WTC11 (cell line): ENCODE measurements at regions not wholly inside any gene's neighbourhood (a gene's known extent, or its start where the extent isn't known, plus 50 kb on each side); places are given as distances from the start of the nearest gene placed in this dataset.

Experiments used
- ATAC-seq: fragments of 200-7000 bp; cut with Tn5 transposase; 2 replicates; pipeline ENCODE4 v1.10.0; 2021; ENCODE audit warnings: mild to moderate bottlenecking, moderate library complexity
- CTCF ChIA-PET: fragments of 300-600 bp; sonication (Branson Sonifier 250); formaldehyde crosslinking; loops from one replicate; lab custom pipeline; 2021; ENCODE audit warnings: antibody characterized with exemption; lab: Charles Lee
- POLR2A ChIA-PET: fragments of 350-600 bp; sonication (Branson Sonifier 250); formaldehyde crosslinking; loops from one replicate; lab custom pipeline; 2021; ENCODE audit warnings: antibody characterized with exemption; lab: Charles Lee
- DNase-seq: peaks from one replicate; pipeline ENCODE4 v3.0.0; 2021; ENCODE audit warnings: low spot score
- H3K27ac Mint-ChIP-seq: 2 replicates; pipeline ENCODE4 v1.8.0; 2021; ENCODE audit warnings: mixed read lengths
- H3K27me3 Mint-ChIP-seq: 2 replicates; pipeline ENCODE4 v1.8.0; 2021; ENCODE audit warnings: low read depth, mild to moderate bottlenecking, moderate library complexity, mixed read lengths
- H3K36me3 Mint-ChIP-seq: 2 replicates; pipeline ENCODE4 v1.8.0; 2021; ENCODE audit warnings: mixed read lengths
- H3K4me1 Mint-ChIP-seq: 2 replicates; pipeline ENCODE4 v1.8.0; 2022; ENCODE audit warnings: mixed read lengths
- H3K4me3 Mint-ChIP-seq: 2 replicates; pipeline ENCODE4 v1.8.0; 2021; ENCODE audit warnings: mild to moderate bottlenecking, moderate library complexity, mixed read lengths
- H3K9me3 Mint-ChIP-seq: 2 replicates; pipeline ENCODE4 v1.8.0; 2021; ENCODE audit warnings: mixed read lengths
- CBFB ChIP-seq: sonication (generic); formaldehyde crosslinking; IDR thresholded peaks from 2 replicates; pipeline ENCODE4 v1.8.1; 2022; ENCODE audit warnings: mild to moderate bottlenecking, low read depth, missing genetic modification reagents
- EMX1 ChIP-seq: fragments of 250-450 bp; sonication (Bioruptor Pico); IDR thresholded peaks from 2 replicates; pipeline ENCODE4 v1.8.0; 2021; ENCODE audit warnings: mild to moderate bottlenecking
- ESRRA ChIP-seq: sonication (generic); formaldehyde crosslinking; IDR thresholded peaks from 2 replicates; pipeline ENCODE4 v1.8.1; 2022; ENCODE audit warnings: mild to moderate bottlenecking, missing genetic modification reagents, borderline replicate concordance
- MLX ChIP-seq: sonication (generic); formaldehyde crosslinking; IDR thresholded peaks from 2 replicates; pipeline ENCODE4 v1.8.1; 2023; ENCODE audit warnings: mild to moderate bottlenecking, missing genetic modification reagents, moderate library complexity
- MXD4 ChIP-seq: fragments of 250-450 bp; sonication (Bioruptor Pico); IDR thresholded peaks from 2 replicates; pipeline ENCODE4 v1.8.0; 2021; ENCODE audit warnings: mild to moderate bottlenecking, moderate library complexity, borderline replicate concordance
- NR1H2 ChIP-seq: sonication (generic); formaldehyde crosslinking; IDR thresholded peaks from 2 replicates; pipeline ENCODE4 v1.9.0; 2021; ENCODE audit warnings: mild to moderate bottlenecking, moderate library complexity, missing genetic modification reagents
- RELA ChIP-seq: sonication (generic); formaldehyde crosslinking; IDR thresholded peaks from 2 replicates; pipeline ENCODE4 v1.8.1; 2022; ENCODE audit warnings: missing genetic modification reagents, mild to moderate bottlenecking, borderline replicate concordance
- ZNF121 ChIP-seq: sonication (generic); formaldehyde crosslinking; IDR thresholded peaks from 2 replicates; pipeline ENCODE4 v1.8.0; 2023; ENCODE audit warnings: missing genetic modification reagents
- ZNF232 ChIP-seq: sonication (generic); formaldehyde crosslinking; IDR thresholded peaks from 2 replicates; pipeline ENCODE4 v1.8.0; 2022; ENCODE audit warnings: mild to moderate bottlenecking, missing genetic modification reagents
- ZNF532 ChIP-seq: fragments of 250-450 bp; sonication (Bioruptor Pico); IDR thresholded peaks from 2 replicates; pipeline ENCODE4 v1.9.0; 2021; ENCODE audit warnings: mild to moderate bottlenecking, borderline replicate concordance
- TF ChIP-seq, protein P1 (sequence below): fragments of 200-600 bp; IDR thresholded peaks from 2 replicates; pipeline ENCODE4 v1.8.0; 2022; ENCODE audit warnings: antibody characterized with exemption
- TF ChIP-seq, protein P2 (sequence below): fragments of 250-450 bp; sonication (Bioruptor Pico); IDR thresholded peaks from 2 replicates; pipeline ENCODE4 v1.9.0; 2021; ENCODE audit warnings: moderate library complexity, mild to moderate bottlenecking, inconsistent platforms, borderline replicate concordance
- TF ChIP-seq, protein P3 (sequence below): sonication (generic); formaldehyde crosslinking; IDR thresholded peaks from 2 replicates; pipeline ENCODE4 v1.8.0; 2023; ENCODE audit warnings: missing genetic modification reagents
- TF ChIP-seq, protein P4 (sequence below): fragments of 250-450 bp; sonication (Bioruptor Pico); IDR thresholded peaks from 2 replicates; pipeline ENCODE4 v1.9.0; 2021; ENCODE audit warnings: mild to moderate bottlenecking
- TF ChIP-seq, protein P5 (sequence below): sonication (generic); formaldehyde crosslinking; IDR thresholded peaks from 2 replicates; pipeline ENCODE4 v1.8.1; 2022; ENCODE audit warnings: low read depth, mild to moderate bottlenecking, moderate library complexity, missing genetic modification reagents, borderline replicate concordance

GRCh38 chr12:5102806-5103205 is 59.1 kb downstream of the KCNA5 start:
- Mint-ChIP-seq H3K27ac (no peak overlapping the region), H3K4me3 (no peak overlapping the region), H3K27me3 (no peaks in the 10 kb centered on the region; the same call in 1 of the 2 replicates), H3K36me3 (peaks cover 3% of the 10 kb centered on the region; the same call in 1 of the 2 replicates), H3K4me1 (no peaks in the 10 kb centered on the region), H3K9me3 (peaks cover 16% of the 10 kb centered on the region)
- ChIA-PET POLR2A (no interaction called here), CTCF (no interaction called here)
- TF ChIP-seq RELA: no peak
- ATAC-seq (no peak), DNase-seq (no peak)

DNA sequence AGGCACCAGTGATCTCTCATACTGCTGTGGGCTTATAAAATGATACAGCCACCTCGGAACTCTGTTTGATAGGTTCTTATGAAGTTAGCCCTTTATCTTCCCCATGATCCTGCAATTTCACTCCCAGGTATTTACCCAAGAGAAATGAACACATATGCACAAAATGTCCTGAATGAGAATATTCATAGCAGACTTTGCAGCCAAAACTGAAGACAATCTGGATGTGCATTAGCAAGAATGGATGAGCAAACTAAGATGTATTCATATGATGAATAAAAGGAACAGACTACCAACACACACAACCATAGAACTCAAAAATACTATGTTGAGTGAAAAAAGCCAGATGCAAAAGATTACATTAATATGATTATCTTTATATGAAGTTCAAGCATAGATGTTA is 66.7 kb downstream of the KCNA5 start:
- H3K9me3 Mint-ChIP-seq: peaks cover 19% of the 10 kb centered on the region
- TF ChIP-seq, protein P1, sequence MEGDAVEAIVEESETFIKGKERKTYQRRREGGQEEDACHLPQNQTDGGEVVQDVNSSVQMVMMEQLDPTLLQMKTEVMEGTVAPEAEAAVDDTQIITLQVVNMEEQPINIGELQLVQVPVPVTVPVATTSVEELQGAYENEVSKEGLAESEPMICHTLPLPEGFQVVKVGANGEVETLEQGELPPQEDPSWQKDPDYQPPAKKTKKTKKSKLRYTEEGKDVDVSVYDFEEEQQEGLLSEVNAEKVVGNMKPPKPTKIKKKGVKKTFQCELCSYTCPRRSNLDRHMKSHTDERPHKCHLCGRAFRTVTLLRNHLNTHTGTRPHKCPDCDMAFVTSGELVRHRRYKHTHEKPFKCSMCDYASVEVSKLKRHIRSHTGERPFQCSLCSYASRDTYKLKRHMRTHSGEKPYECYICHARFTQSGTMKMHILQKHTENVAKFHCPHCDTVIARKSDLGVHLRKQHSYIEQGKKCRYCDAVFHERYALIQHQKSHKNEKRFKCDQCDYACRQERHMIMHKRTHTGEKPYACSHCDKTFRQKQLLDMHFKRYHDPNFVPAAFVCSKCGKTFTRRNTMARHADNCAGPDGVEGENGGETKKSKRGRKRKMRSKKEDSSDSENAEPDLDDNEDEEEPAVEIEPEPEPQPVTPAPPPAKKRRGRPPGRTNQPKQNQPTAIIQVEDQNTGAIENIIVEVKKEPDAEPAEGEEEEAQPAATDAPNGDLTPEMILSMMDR: no peak
- TF ChIP-seq ZNF121 (CRISPR knock-in tag) (no peak), ZNF232 (CRISPR knock-in tag) (no peak), NR1H2 (CRISPR knock-in tag) (no peak), MLX (CRISPR knock-in tag) (no peak), CBFB (CRISPR knock-in tag) (no peak), RELA (no peak), ZNF532 (CRISPR knock-in tag) (no peak), ESRRA (CRISPR knock-in tag) (no peak), EMX1 (no peak), MXD4 (CRISPR knock-in tag) (no peak)
- TF ChIP-seq, protein P2, sequence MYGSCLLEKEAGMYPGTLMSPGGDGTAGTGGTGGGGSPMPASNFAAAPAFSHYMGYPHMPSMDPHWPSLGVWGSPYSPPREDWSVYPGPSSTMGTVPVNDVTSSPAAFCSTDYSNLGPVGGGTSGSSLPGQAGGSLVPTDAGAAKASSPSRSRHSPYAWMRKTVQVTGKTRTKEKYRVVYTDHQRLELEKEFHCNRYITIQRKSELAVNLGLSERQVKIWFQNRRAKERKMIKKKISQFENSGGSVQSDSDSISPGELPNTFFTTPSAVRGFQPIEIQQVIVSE (CRISPR knock-in tag): no peak
- TF ChIP-seq, protein P3, sequence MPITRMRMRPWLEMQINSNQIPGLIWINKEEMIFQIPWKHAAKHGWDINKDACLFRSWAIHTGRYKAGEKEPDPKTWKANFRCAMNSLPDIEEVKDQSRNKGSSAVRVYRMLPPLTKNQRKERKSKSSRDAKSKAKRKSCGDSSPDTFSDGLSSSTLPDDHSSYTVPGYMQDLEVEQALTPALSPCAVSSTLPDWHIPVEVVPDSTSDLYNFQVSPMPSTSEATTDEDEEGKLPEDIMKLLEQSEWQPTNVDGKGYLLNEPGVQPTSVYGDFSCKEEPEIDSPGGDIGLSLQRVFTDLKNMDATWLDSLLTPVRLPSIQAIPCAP: no peak
- TF ChIP-seq, protein P4, sequence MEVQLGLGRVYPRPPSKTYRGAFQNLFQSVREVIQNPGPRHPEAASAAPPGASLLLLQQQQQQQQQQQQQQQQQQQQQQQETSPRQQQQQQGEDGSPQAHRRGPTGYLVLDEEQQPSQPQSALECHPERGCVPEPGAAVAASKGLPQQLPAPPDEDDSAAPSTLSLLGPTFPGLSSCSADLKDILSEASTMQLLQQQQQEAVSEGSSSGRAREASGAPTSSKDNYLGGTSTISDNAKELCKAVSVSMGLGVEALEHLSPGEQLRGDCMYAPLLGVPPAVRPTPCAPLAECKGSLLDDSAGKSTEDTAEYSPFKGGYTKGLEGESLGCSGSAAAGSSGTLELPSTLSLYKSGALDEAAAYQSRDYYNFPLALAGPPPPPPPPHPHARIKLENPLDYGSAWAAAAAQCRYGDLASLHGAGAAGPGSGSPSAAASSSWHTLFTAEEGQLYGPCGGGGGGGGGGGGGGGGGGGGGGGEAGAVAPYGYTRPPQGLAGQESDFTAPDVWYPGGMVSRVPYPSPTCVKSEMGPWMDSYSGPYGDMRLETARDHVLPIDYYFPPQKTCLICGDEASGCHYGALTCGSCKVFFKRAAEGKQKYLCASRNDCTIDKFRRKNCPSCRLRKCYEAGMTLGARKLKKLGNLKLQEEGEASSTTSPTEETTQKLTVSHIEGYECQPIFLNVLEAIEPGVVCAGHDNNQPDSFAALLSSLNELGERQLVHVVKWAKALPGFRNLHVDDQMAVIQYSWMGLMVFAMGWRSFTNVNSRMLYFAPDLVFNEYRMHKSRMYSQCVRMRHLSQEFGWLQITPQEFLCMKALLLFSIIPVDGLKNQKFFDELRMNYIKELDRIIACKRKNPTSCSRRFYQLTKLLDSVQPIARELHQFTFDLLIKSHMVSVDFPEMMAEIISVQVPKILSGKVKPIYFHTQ (CRISPR knock-in tag): no peak
- TF ChIP-seq, protein P5, sequence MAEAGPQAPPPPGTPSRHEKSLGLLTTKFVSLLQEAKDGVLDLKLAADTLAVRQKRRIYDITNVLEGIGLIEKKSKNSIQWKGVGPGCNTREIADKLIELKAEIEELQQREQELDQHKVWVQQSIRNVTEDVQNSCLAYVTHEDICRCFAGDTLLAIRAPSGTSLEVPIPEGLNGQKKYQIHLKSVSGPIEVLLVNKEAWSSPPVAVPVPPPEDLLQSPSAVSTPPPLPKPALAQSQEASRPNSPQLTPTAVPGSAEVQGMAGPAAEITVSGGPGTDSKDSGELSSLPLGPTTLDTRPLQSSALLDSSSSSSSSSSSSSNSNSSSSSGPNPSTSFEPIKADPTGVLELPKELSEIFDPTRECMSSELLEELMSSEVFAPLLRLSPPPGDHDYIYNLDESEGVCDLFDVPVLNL: no peak
- TF ChIP-seq, all 79 proteins: peak for 0
- CTCF ChIA-PET: no interaction called here
- Mint-ChIP-seq H3K27ac (no peak overlapping the region), H3K36me3 (peaks cover 3% of the 10 kb centered on the region; the same call in 1 of the 2 replicates), H3K4me1 (no peaks in the 10 kb centered on the region; the same call in 1 of the 2 replicates), H3K27me3 (peaks cover 8% of the 10 kb centered on the region), H3K4me3 (no peak overlapping the region)
- no peak for DNase-seq
- POLR2A ChIA-PET: no interaction called here
- ATAC-seq: no peak
